COLO829 (cell line): ENCODE measurements at regions not wholly inside any gene's neighbourhood (a gene's known extent, or its start where the extent isn't known, plus 50 kb on each side); places are given as distances from the start of the nearest gene placed in this dataset.

Source experiments
- DNase-seq: peaks from one replicate; pipeline ENCODE4 v3.0.0; 2012; ENCODE audit warnings: low spot score

GRCh38 chr5:24712947-24713346 lies 68.2 kb upstream of the CDH10 start:
- no peak for DNase-seq

- DNase-seq = no peak
Measured at GRCh38 chr5:24712047-24712446, 67.3 kb upstream of the CDH10 start.

DNA sequence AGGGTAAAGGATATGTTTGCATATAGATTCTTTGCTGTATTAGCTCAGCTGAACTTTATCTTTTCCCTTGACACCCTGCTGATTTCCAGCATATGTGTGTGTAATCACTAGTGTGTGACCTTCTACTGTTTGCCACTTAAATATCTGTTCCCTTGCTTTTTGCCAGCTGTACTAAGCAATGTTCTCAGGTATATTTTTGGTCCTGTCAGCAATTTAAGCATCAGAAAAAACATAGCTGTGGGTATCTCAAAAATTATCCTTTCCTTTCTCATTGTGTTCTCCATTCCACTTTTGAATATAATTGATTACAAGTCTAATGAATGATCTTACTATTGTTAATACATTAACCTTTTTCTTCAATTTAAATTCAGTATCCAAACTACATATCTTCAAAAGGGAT lies 59.2 kb upstream of the CDH10 start:
- no peak for DNase-seq
